Fibroblast of the conjunctiva (primary cell): ENCODE measurements at regions not wholly inside any gene's neighbourhood (a gene's known extent, or its start where the extent isn't known, plus 50 kb on each side); places are given as distances from the start of the nearest gene placed in this dataset.
"Not testable (repeated sequence)": the region's sequence is repeated elsewhere in the genome, so short reads cannot be mapped to it uniquely, and the experiment has no call there.

Source experiments
- DNase-seq: peaks from one replicate; pipeline ENCODE4 v3.0.0-alpha.2; 2010; ENCODE audit warnings: low read depth

DNA sequence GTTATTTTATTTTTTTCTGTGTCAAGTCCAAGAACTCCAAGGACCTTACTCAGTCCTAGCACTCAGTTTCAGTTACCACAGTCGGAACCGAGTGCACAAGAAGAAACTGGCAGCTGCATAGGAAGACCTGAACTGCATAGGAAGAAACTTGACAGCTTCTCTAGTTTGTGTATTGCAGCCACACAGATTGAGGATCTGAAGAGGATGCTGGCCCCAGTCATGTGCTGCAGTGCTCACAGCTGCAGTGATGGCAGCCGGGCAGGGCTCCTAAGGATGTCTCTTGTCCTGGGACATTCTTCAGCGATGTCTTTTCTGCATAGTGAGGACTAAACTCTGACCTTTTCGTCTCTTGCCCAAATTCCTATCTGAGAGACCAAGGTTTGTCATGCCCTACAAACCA, 261.2 kb downstream of the STIM2 start:
- no peak for DNase-seq

DNA sequence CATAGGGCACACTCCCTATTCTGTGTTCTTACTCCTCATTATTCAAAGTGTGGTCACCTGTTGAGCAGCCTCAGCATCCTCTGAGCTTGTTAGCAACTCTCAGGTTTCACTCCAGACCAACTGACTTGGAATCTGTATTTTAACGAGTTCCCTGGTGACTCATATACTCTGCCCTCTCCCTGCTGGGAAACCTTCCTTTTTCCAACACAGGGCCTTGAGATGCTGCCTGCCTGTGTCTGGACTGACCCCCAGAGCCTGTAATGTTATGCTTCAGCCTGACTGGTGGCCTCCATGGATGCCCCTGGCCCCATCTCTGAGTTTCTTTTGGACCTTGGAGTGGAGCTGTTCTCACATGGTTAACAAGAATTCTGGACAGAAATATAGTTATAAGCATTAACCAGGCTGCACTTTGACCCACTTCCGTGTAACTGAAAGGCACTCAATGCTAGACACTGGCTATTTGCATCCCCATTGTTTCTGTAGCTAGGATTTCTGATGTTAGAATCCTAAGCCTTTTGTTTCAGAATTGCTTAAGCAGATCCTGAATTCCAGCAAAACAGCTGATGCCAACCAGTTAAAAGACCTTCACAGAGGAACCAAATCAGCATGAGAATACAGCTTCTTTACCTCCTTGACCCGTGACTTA, 262.6 kb downstream of the STIM2 start:
- DNase-seq, result no peak

DNA sequence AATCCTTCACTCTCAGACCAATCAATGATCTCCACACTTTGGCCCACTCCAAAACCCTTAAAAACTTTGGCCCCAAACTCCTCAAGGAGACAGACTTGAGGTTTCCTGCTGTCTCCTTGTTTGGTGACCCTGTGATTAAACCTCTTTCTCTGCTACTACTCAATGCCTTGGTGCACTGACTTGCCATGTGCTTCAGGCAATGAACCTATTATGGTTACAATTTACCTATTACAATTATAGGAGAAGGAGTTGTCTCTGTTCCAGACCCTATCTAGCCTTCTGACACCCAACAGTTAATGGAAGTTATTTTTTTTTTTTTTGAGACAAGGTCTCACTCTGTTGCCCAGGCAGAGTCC, 263.1 kb downstream of the STIM2 start:
- no peak for DNase-seq

DNA sequence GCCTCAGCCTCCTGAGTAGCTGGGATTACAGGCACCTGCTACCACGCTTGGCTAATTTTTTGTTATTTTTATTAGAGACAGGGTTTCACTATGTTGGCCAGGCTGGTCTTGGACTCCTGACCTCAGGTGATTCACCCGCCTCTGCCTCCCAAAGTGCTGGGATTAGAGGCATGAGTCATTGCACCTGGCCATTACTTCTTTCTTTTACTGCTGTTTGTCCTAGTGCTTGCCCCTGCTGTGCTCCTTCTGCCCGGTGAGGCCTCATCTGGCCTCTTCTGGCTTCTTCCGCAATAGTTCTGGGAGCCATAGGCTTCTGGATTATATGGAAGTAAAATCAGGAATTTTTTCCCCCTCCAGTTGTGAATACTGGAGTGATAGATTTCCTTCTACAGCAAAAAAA, 266.3 kb downstream of the STIM2 start:
- not testable (repeated sequence) for DNase-seq

DNA sequence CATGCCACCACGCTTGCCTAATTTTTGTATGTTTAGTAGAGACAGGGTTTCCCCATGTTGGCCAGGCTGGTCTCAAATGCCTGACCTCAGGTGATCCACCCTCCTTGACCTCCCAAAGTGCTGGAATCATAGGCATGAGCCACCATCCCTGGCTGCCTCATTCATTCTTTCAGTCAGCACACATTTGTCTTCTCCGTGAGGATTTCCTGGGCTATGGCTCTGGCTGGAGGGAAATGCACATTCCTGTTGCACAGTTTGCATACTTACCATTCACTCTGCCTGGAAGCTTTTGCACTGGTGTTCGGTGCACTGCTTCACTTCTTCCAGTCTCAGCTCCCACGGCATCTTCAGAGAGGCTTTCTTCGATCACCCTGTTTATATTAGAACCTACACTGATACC, 267.8 kb downstream of the STIM2 start:
- DNase-seq, result no peak

DNA sequence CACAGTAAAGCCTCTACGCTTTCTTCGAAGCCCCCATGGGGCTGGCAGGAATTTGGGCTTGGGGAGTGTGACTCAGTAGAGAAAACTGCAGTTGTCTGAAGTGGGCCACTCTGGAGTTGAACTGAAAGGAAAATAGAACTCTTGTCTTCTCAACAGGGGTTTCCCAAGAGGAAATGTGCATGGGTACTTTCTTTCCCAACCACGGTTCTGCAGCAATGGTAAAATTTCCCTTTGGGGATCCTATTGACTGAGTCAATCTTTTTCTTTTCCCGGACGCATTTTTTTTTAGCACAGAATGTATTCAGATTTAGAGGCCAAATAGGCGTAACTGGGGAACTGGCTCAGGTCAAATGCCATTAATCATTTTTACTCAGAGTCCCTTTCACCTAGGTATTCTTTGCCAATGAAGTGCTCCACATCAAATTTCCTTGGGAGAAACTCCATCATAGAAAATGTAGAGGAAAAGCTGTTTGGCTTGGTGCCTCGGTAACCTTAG, 269.3 kb downstream of the STIM2 start:
- no peak for DNase-seq

DNA sequence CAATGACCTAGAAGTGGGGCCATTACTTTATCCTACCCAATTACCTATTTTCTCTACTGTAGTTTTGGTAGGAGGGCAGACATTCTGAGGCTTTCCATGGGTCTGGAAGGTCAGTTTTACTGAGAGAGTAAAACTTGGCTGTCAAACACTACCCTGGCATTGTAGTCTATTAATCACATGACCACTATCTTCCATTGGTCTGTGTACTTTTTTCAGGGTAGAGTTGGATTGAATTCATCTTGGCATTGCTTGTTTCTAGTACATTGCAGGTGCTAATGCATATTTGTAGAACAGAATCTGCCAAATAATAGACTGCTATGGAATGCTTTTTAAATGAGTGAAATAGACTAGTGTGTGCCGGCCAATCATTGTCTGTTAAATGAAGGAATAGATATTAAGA, 271.9 kb downstream of the STIM2 start:
- DNase-seq, result no peak

DNA sequence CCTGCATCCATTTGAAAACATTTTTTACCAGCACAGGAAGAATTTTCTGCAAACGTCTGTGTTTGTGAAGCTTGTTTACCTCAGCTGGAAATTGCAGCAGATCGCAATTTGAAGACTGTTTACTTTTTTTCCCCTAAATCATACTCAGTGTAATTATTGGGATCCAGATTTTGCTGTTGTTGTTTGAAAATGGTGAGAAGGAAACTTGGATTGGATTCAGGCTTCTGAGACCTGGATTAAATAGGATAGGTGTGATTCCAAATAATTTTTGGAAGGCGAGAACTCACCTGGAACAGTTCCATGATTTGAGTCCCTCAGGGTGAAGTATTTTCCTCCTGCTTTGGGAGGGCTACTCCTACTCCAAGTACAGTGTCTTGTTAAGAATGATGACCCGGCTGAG, 279.8 kb downstream of the STIM2 start:
- no peak for DNase-seq

DNA sequence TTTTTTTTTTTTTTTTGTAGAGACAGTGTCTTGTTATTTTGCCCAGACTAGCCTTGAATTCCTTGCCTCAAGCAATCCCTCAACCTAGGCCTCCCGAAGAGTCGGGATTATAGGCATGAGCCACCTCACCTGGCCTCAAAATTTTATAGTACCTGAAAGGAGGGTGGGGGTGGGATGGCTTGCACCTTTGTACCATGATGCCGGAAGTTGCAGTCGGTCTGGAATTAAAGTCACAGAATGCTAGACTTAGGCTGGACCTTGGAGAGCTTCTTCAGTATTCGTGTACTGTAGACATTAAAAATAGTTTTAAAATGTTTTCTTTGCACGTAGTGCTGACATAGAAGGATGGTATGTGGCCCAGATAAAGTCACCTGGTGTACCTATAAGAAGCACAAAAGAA, 280.9 kb downstream of the STIM2 start:
- DNase-seq, result no peak

DNA sequence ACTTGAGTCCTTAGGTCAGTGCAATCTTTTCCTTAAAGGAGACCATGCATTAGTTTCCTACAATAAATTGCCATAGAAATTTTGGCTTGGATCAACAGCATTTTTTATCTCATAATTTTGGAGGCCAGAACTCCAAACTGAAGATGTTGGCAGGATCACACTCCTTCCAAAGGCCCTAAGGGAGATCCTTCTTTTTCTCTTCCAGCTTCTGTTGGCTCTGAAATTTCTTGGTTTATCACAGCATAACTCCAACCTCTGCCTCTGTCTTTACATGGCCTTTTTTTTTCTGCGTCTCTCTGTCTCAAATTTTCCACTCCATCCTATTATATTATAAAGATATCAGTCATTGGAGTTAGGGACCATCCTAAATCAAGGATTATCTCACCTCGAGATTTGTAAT, 282.2 kb downstream of the STIM2 start:
- DNase-seq, result no peak

DNA sequence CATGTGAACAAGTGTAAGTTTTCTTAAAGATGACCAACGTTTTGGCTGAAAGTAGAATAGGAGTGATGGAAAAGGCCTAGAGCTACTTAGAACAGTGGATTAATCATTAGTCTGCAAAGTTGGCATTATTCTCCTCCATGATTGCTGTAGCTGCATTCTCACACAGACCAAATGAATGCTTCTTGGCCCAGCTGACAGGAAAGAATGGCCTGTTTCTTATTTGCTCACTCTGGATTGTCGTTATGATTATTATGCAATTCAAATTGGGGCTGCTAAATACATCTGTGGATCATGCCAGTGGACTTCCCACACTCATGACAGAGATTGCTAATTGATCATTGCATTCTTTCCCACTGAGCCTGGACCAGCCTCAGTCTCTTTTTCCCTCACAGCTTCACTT, 285.0 kb downstream of the STIM2 start:
- no peak for DNase-seq

DNA sequence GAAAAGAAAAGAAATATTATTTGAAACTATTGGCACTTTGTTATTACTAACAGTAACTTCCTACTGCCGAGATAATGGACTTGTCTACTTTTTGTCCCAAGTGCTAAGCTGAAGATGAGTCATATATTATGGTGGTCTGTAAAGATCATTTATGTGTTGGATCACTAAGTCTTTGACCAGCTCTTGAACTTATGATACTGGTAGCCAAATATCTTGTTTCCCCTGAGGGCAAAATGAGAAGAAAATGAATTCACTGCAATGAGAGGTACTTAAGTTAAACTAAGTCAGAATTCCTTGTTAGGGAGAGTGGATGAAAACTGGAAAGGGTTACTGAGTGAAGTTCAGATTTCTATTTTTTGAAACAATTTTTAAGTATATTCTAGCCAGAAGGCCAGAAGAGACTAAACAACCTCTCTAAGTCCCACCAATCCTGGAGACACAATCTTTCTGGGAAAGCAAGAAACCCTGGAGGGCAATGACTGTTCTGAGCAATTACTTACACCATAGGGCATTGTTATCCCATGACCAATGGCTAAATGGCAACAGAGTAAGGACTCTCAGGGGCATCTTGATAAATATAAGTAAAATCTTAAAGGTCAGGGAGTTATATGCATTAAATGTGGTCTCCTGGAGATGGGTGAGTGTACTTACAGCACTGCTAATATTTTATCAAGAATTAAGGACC, 287.7 kb downstream of the STIM2 start:
- DNase-seq, result no peak

DNA sequence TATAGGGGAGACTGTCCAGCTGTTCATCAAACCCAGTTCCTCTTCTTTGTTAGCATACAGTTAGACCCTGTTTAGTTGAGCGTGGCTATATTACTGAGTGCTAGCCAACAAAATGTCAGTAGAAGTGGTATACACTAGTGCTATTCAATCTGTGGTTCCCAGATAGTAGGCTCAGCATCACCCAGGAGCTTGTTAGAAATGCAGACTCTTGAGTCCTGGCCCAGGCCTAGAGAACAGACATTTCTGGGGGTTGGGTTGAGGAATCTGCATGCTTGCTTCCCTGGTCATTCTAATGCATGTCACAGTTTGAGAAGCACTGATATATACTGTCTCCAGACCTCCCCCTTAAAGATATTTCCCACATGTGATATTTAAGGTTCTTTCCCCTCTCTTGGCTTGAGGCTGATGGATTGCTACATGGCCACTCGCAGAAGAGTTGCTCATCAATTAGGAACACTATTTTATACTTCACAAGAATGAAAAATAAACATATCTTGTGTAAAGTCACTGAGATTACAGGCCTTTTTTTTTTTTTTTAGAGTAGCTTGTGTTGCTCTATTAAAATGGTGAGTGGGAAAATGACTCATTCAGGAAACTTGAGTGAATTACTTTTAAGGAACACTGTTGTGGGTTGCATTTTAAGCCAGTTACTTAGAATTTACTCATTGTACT, 289.0 kb downstream of the STIM2 start:
- no peak for DNase-seq

DNA sequence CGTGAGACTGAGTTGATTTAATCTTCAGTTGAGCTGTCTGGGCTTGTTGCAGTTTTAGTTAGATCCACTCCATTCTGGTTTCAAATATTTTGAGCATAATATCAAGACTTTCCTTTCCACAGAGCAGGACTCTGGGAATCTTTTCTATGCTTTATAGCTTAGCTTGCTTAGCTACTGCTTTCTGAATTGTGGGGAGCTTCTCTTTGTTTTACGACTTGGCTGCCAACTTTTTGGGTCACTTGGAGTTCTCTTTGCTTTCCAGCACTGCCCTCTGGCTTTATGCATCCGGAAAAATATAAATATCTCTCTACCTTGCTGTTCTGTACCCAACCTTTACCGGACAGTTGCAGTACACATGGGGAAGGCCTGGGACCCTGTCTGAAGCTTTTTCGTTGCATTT, 292.1 kb downstream of the STIM2 start:
- DNase-seq, result no peak

DNA sequence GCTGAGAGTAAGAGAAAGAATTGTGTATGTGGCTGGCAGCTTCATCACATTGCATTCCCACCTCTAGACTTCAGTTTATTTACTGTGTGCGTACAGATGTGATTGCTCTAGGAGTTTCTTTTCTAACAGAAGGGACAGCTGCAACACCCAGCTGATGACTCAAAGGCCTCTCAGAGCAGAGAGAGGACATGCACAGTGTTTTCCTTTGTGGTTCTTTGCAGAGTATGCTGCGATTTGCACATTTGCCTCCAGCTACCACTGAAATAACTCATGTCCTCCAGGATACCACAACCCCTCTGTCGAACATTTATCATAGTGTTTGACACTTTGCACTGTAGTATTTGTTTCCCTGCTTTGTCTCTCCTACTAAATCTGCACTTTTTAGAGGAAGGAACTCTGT, 294.1 kb downstream of the STIM2 start:
- DNase-seq, result no peak

DNA sequence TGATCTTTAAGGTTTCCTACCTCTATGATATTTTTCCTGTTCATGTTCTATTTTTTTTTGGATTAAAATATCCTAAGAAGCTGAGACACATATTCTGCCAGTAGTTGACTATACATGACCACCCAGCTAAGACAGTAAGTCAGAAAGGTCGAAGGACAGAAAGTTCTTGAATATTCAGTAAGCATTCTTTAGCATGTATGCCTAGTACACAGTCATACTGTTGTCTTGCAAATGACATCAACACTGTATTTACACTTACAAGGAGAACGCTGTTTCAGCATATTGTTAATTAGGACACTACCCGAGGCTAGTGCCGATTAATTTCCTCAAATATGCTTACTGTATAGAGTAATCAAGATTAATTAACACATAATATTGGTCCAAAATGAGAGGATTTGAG, 300.6 kb downstream of the STIM2 start:
- DNase-seq, result no peak

DNA sequence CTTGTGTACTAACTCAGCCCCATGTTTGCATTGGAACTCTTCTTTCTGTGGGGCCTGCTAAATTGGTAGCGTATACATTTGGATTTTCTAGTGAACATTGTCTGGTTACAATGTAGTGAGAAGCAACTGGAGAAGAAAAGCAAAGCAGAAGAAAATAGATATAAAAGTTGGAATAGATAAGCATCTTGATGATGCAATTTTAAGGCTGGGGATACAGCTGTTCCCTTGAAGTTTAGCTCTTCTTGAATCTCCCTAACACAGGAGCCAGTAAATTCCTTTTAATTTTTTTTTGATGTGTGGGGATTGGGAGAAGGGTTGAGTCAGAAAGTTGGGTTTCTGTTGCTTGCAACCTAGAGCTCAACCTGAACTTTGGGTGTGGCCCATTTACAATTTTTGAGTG, 308.1 kb downstream of the STIM2 start:
- DNase-seq, result no peak

DNA sequence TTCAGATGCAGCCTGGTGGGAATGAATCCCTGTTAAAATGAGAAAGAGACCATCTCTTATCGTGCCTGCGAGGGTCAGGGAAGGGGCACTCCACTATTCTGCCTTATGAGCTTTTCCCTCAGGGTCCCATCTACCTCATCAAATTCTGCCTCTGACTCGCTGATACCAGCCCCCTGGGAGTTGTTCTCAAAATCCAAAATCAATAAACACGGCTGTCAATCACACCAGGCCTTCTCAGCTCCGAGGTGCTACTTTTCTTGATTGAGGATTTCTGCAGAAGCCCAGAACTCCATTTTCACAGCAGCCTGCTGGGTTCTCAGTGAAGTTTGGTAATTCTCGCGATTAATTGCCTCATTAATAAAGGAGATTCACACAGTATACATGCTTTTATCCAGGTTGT, 312.6 kb downstream of the STIM2 start:
- no peak for DNase-seq

DNA sequence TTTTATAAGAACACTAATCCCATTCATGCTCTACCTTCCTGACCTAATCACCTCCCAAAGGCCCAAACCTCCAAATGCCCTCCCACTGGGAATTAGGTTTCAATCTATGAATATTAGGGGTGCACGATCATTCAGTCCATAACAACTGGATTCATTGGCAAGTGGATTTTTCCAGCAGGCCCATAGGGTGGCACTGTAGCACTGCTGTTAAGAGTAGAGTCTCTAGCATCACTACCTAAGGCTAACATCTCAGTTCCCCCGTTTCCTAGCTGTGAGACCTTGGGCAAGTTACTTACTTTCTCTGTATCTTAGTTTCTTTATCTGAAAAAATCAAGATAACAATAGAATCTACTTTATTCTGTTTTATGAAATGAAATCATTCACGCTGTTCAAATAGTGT, 315.8 kb downstream of the STIM2 start:
- DNase-seq, result peak; percentile 30

DNA sequence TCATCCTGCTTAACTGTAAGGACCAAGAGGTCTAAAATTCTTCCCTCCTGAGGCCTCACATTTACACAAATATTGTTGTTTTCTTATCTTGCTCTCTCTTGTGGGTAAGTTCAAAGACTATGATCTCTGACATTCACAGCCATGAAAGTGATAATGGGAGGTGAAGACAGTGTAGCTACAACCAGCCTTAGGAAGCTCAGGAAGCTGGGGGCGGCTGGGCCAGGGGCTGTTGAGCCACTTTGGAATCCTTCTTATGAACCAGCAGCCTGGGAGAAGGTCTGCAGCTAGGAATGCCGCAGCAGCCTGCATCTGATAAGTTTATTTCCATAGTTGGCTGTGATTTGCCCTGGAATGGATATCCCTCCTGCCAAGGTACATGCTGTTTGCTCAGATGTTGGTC, 316.2 kb downstream of the STIM2 start:
- DNase-seq, result no peak

DNA sequence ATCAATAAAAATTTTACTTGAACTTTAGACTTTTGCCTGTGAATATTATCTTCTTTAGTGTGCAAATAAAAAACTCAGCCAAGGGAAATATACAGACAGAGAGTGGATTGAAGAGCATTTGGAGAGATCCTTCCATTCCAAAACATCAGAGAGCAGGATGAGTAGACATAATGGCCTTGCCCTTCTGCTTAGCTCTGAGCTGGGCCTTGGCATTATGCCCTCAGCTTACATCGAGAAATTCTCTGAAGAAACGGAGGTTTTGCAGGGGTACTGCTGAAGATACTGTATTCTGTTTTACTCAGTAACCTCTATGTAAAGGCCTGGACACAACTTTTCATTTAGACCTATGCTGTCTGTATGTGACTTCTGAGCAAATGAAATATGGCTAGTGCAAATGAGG, 317.4 kb downstream of the STIM2 start:
- DNase-seq, result no peak

DNA sequence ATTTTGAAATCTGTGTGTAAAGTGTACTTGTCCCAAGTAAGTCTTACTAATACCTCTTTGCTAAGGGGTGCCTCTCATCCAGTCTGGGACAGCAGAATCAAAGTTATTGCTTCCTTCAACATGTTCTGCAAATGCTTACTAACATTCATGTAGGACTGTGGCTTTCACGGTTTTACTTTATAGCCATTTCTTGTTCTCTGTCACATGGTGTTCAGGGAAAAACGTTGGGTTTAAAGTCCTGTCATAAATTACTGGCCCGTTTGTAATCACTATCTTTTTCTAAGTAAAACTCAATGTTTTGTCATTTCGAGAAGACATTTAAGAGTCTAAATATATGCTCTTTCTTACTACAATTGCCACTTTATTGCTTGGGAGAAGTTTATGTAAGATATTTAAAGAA, 321.1 kb downstream of the STIM2 start:
- no peak for DNase-seq

DNA sequence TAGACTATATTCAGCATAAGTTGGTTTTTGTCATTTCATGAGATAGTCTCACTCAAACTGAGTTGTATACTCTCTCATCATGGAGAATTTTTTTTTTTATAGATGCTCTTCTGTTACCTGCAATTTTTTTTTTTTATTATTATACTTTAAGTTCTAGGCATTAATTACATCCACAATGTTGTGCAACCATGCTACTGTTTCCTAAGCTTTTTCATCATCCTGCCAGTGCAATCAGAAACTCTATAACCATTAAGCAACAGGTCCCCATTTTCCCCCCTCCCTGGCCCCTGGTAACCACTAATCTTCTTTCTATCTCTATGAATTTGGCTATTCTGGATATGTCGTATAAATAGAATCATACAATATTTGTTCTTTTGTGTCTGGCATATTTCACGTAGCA, 321.6 kb downstream of the STIM2 start:
- no peak for DNase-seq
